HL-60 (cell line): ENCODE measurements at regions not wholly inside any gene's neighbourhood (a gene's known extent, or its start where the extent isn't known, plus 50 kb on each side); places are given as distances from the start of the nearest gene placed in this dataset.

ENCODE experiments used
- POLR2AphosphoS5 ChIP-seq: IDR thresholded peaks from 2 replicates; pipeline ENCODE4 v1.6.1; 2012; ENCODE audit warnings: low read depth
- TF ChIP-seq, protein P1 (sequence below): IDR thresholded peaks from one replicate; pipeline ENCODE4 v1.5.1; 2011; ENCODE audit warnings: low read length, control low read depth, inconsistent platforms; ENCODE audit not compliant: insufficient read depth
- TF ChIP-seq, protein P2 (sequence below): IDR thresholded peaks from 2 replicates; pipeline ENCODE4 v1.6.1; 2012; ENCODE audit warnings: low read depth; ENCODE audit not compliant: insufficient replicate concordance

- TF ChIP-seq, protein P1, sequence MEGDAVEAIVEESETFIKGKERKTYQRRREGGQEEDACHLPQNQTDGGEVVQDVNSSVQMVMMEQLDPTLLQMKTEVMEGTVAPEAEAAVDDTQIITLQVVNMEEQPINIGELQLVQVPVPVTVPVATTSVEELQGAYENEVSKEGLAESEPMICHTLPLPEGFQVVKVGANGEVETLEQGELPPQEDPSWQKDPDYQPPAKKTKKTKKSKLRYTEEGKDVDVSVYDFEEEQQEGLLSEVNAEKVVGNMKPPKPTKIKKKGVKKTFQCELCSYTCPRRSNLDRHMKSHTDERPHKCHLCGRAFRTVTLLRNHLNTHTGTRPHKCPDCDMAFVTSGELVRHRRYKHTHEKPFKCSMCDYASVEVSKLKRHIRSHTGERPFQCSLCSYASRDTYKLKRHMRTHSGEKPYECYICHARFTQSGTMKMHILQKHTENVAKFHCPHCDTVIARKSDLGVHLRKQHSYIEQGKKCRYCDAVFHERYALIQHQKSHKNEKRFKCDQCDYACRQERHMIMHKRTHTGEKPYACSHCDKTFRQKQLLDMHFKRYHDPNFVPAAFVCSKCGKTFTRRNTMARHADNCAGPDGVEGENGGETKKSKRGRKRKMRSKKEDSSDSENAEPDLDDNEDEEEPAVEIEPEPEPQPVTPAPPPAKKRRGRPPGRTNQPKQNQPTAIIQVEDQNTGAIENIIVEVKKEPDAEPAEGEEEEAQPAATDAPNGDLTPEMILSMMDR, result no peak
- TF ChIP-seq POLR2AphosphoS5, result no peak
- TF ChIP-seq, protein P2, sequence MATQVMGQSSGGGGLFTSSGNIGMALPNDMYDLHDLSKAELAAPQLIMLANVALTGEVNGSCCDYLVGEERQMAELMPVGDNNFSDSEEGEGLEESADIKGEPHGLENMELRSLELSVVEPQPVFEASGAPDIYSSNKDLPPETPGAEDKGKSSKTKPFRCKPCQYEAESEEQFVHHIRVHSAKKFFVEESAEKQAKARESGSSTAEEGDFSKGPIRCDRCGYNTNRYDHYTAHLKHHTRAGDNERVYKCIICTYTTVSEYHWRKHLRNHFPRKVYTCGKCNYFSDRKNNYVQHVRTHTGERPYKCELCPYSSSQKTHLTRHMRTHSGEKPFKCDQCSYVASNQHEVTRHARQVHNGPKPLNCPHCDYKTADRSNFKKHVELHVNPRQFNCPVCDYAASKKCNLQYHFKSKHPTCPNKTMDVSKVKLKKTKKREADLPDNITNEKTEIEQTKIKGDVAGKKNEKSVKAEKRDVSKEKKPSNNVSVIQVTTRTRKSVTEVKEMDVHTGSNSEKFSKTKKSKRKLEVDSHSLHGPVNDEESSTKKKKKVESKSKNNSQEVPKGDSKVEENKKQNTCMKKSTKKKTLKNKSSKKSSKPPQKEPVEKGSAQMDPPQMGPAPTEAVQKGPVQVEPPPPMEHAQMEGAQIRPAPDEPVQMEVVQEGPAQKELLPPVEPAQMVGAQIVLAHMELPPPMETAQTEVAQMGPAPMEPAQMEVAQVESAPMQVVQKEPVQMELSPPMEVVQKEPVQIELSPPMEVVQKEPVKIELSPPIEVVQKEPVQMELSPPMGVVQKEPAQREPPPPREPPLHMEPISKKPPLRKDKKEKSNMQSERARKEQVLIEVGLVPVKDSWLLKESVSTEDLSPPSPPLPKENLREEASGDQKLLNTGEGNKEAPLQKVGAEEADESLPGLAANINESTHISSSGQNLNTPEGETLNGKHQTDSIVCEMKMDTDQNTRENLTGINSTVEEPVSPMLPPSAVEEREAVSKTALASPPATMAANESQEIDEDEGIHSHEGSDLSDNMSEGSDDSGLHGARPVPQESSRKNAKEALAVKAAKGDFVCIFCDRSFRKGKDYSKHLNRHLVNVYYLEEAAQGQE, result no peak
Measured at GRCh38 chr10:128526791-128527375, 400.7 kb upstream of the MKI67 start.
